Testis (tissue), 2 donors: ENCODE measurements at regions not wholly inside any gene's neighbourhood (a gene's known extent, or its start where the extent isn't known, plus 50 kb on each side); places are given as distances from the start of the nearest gene placed in this dataset.

Experiments
- POLR2A ChIP-seq: fragments of 450-650 bp; IDR thresholded peaks from one replicate; pipeline ENCODE4 v1.6.1; 2017; ENCODE audit warnings: antibody characterized with exemption, mild to moderate bottlenecking, moderate library complexity
- TF ChIP-seq, protein P1 (sequence below), 3 experiments: fragments of 450-650 bp in 2 of 3; fragments of 200-600 bp in 1 of 3; sonication (generic) in 1 of 3; IDR thresholded peaks; one replicate each; pipeline ENCODE4 v1.5.1; 2016 to 2019; ENCODE audit warnings: antibody characterized with exemption in 3 of 3, mild to moderate bottlenecking in 2 of 3, moderate library complexity in 1 of 3

DNA sequence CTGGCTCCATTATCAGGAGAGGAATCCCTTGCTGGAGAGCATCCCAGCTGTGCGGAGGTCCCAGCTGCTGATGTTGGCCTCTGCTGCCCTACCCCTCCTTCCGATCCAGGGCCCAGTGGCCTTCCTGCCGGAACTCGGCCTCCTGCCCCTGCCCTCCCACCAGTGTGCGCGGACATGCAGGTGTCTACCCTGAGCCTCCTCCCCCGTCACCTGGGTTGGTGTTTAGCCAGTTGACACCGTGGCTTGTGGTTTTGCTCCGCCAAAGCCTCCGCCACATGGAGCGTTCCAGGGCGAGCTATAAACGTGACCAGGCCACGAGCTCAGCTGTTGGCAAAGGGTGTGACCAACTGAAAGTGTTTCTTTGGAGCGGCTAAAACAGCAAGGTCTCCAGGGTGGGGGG, 1104.3 kb downstream of the BCL11B start:
- TF ChIP-seq, protein P1, sequence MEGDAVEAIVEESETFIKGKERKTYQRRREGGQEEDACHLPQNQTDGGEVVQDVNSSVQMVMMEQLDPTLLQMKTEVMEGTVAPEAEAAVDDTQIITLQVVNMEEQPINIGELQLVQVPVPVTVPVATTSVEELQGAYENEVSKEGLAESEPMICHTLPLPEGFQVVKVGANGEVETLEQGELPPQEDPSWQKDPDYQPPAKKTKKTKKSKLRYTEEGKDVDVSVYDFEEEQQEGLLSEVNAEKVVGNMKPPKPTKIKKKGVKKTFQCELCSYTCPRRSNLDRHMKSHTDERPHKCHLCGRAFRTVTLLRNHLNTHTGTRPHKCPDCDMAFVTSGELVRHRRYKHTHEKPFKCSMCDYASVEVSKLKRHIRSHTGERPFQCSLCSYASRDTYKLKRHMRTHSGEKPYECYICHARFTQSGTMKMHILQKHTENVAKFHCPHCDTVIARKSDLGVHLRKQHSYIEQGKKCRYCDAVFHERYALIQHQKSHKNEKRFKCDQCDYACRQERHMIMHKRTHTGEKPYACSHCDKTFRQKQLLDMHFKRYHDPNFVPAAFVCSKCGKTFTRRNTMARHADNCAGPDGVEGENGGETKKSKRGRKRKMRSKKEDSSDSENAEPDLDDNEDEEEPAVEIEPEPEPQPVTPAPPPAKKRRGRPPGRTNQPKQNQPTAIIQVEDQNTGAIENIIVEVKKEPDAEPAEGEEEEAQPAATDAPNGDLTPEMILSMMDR (IDR thresholded peaks at IDR 0.05), result no peak
- TF ChIP-seq POLR2A, result no peak
